IMR-90 (cell line): ENCODE measurements at regions not wholly inside any gene's neighbourhood (a gene's known extent, or its start where the extent isn't known, plus 50 kb on each side); places are given as distances from the start of the nearest gene placed in this dataset.

Experiments used
- ATAC-seq: fragments of 200-7000 bp; cut with Tn5 transposase; 2 replicates; pipeline ENCODE4 v1.9.1; 2020; ENCODE audit warnings: low read depth, mild to moderate bottlenecking, moderate library complexity
- BruUV-seq: library from RNA; stranded (reverse); fragments of 400-500 nt; replicated peaks from 2 replicates; lab custom pipeline; 2021; lab: Mats Ljungman, UMichigan
- CTCF ChIA-PET: fragments of 300-600 bp; formaldehyde crosslinking; extraction: SDS; loops from one replicate; lab custom pipeline; 2021; ENCODE audit warnings: antibody characterized with exemption; lab: Yijun Ruan, JAX
- POLR2A ChIA-PET: fragments of 300-600 bp; sonication (Branson Sonifier 250); formaldehyde crosslinking; loops from one replicate; lab custom pipeline; 2022; ENCODE audit warnings: antibody characterized with exemption; ENCODE audit not compliant: unreplicated experiment; lab: Charles Lee
- DNase-seq: peaks from one replicate; pipeline ENCODE4 v3.0.0; 2013
- H2AFZ ChIP-seq: replicated peaks from 2 replicates; pipeline ENCODE3; 2013; ENCODE audit warnings: low read length, mild to moderate bottlenecking; ENCODE audit not compliant: poor library complexity
- H2AK5ac ChIP-seq: 2 replicates; pipeline ENCODE4 v1.6.1; 2013; ENCODE audit warnings: low read depth, low read length, inconsistent platforms
- H2AK9ac ChIP-seq: replicated peaks from 2 replicates; pipeline ENCODE3; 2013; ENCODE audit warnings: mild to moderate bottlenecking, low read depth, low read length, moderate library complexity; ENCODE audit not compliant: poor library complexity
- H2BK120ac ChIP-seq: 2 replicates; pipeline ENCODE4 v1.6.1; 2013; ENCODE audit warnings: low read depth, low read length, inconsistent platforms
- H2BK15ac ChIP-seq: 3 replicates; pipeline ENCODE4 v1.6.1; 2013; ENCODE audit warnings: low read depth, low read length, inconsistent platforms
- H2BK20ac ChIP-seq: 2 replicates; pipeline ENCODE4 v1.6.1; 2013; ENCODE audit warnings: low read depth, mild to moderate bottlenecking, inconsistent platforms, low read length, moderate library complexity
- H2BK5ac ChIP-seq: 2 replicates; pipeline ENCODE4 v1.6.1; 2013; ENCODE audit warnings: mild to moderate bottlenecking, low read depth, low read length, inconsistent platforms; ENCODE audit not compliant: poor library complexity, severe bottlenecking
- H3K14ac ChIP-seq: replicated peaks from 2 replicates; pipeline ENCODE4 v1.6.1; 2013; ENCODE audit warnings: low read depth, low read length, inconsistent platforms
- H3K18ac ChIP-seq: 2 replicates; pipeline ENCODE4 v1.6.1; 2013; ENCODE audit warnings: low read depth, low read length, control low read depth
- H3K23ac ChIP-seq: 2 replicates; pipeline ENCODE4 v1.6.1; 2013; ENCODE audit warnings: low read depth, low read length, inconsistent platforms
- H3K27ac ChIP-seq: 2 replicates; pipeline ENCODE4 v1.5.1; 2013; ENCODE audit warnings: mild to moderate bottlenecking, control low read depth, low read length; ENCODE audit not compliant: insufficient read depth
- H3K27me3 ChIP-seq: 2 replicates; pipeline ENCODE4 v1.6.1; 2013; ENCODE audit warnings: low read length; ENCODE audit not compliant: control insufficient read depth, insufficient read depth
- H3K36me3 ChIP-seq: 2 replicates; pipeline ENCODE4 v1.6.1; 2013; ENCODE audit warnings: low read length, mixed read lengths; ENCODE audit not compliant: control insufficient read depth, insufficient read depth
- H3K4ac ChIP-seq: 2 replicates; pipeline ENCODE4 v1.6.1; 2013; ENCODE audit warnings: low read depth, low read length, inconsistent platforms
- H3K4me1 ChIP-seq: 2 replicates; pipeline ENCODE4 v1.6.1; 2013; ENCODE audit warnings: low read length, mixed read lengths; ENCODE audit not compliant: control insufficient read depth, insufficient read depth
- H3K4me2 ChIP-seq: 2 replicates; pipeline ENCODE4 v1.6.1; 2013; ENCODE audit warnings: low read depth, mild to moderate bottlenecking, control low read depth, low read length, moderate library complexity
- H3K4me3 ChIP-seq: 2 replicates; pipeline ENCODE4 v1.5.1; 2013; ENCODE audit warnings: low read depth, mild to moderate bottlenecking, control low read depth, low read length, moderate library complexity; ENCODE audit not compliant: insufficient read depth
- H3K56ac ChIP-seq: 2 replicates; pipeline ENCODE4 v1.6.1; 2013; ENCODE audit warnings: low read length, inconsistent platforms; ENCODE audit not compliant: insufficient read depth; ENCODE audit errors: extremely low read depth
- H3K79me1 ChIP-seq, 2 experiments: 2 replicates each; pipeline ENCODE4 v1.6.1; 2013; ENCODE audit warnings: low read length in 2 of 2, inconsistent platforms in 1 of 2, low read depth in 1 of 2
- H3K9ac ChIP-seq: 2 replicates; pipeline ENCODE4 v1.6.1; 2013; ENCODE audit warnings: low read depth, low read length, control low read depth
- H3K9me1 ChIP-seq: 2 replicates; pipeline ENCODE4 v1.6.1; 2013; ENCODE audit warnings: low read length, inconsistent platforms; ENCODE audit not compliant: insufficient read depth
- H3K9me3 ChIP-seq: 2 replicates; pipeline ENCODE4 v1.6.1; 2013; ENCODE audit warnings: low read length; ENCODE audit not compliant: control insufficient read depth, insufficient read depth
- H4K20me1 ChIP-seq: 2 replicates; pipeline ENCODE4 v1.6.1; 2013; ENCODE audit warnings: low read length, inconsistent platforms; ENCODE audit not compliant: insufficient read depth
- H4K5ac ChIP-seq: 2 replicates; pipeline ENCODE4 v1.6.1; 2013; ENCODE audit warnings: mild to moderate bottlenecking, low read depth, low read length, control low read depth
- H4K8ac ChIP-seq, 2 experiments: 2 replicates each; pipeline ENCODE4 v1.6.1; 2013; ENCODE audit warnings: low read depth in 2 of 2, low read length in 2 of 2, control low read depth in 1 of 2, inconsistent platforms in 1 of 2
- H4K91ac ChIP-seq: 2 replicates; pipeline ENCODE4 v1.6.1; 2013; ENCODE audit warnings: low read depth, low read length, inconsistent platforms; ENCODE audit not compliant: insufficient read depth
- BHLHE40 ChIP-seq: fragments of 150-350 bp; IDR thresholded peaks from 2 replicates; pipeline ENCODE4 v1.6.1; 2016; ENCODE audit warnings: mild to moderate bottlenecking, low read depth, low read length
- CHD1 ChIP-seq: IDR thresholded peaks from 2 replicates; pipeline ENCODE4 v1.6.1; 2012; ENCODE audit warnings: low read depth, low read length, improper control_type of control experiment
- FOS ChIP-seq: fragments of 150-350 bp; IDR thresholded peaks from 2 replicates; pipeline ENCODE4 v1.6.1; 2016; ENCODE audit warnings: low read depth, low read length
- MAFK ChIP-seq: IDR thresholded peaks from 2 replicates; pipeline ENCODE4 v1.6.1; 2012; ENCODE audit warnings: low read depth, low read length, improper control_type of control experiment
- MAZ ChIP-seq: IDR thresholded peaks from 2 replicates; pipeline ENCODE4 v1.6.1; 2012; ENCODE audit warnings: low read depth, mild to moderate bottlenecking, low read length, improper control_type of control experiment, moderate library complexity, borderline replicate concordance
- NFE2L2 ChIP-seq: fragments of 150-350 bp; IDR thresholded peaks from 2 replicates; pipeline ENCODE4 v1.6.1; 2016; ENCODE audit warnings: low read depth, mild to moderate bottlenecking, low read length
- POLR2A ChIP-seq: IDR thresholded peaks from 2 replicates; pipeline ENCODE4 v1.6.1; 2012; ENCODE audit warnings: mild to moderate bottlenecking, low read depth, low read length
- RAD21 ChIP-seq: IDR thresholded peaks from 2 replicates; pipeline ENCODE4 v1.6.1; 2012; ENCODE audit warnings: low read length, improper control_type of control experiment
- RCOR1 ChIP-seq: IDR thresholded peaks from 2 replicates; pipeline ENCODE4 v1.6.1; 2012; ENCODE audit warnings: mild to moderate bottlenecking, low read length, improper control_type of control experiment; ENCODE audit not compliant: insufficient replicate concordance
- RFX5 ChIP-seq: IDR thresholded peaks from 2 replicates; pipeline ENCODE4 v1.8.0; 2012; ENCODE audit warnings: low read depth, mild to moderate bottlenecking, low read length, moderate library complexity
- SMC3 ChIP-seq: fragments of 150-350 bp; IDR thresholded peaks from 2 replicates; pipeline ENCODE4 v1.6.1; 2016; ENCODE audit warnings: low read depth, mild to moderate bottlenecking, antibody characterized with exemption, low read length, moderate library complexity
- WGBS, 2 experiments: methylation state at CpG; one replicate each; pipeline versions ENCODE4 v1.1.5 to v1.1.7; 2013; ENCODE audit warnings: missing lambda C conversion rate in 2 of 2; ENCODE audit not compliant: insufficient read length in 1 of 2; ENCODE audit errors: extremely low coverage in 2 of 2; 5-methylcytosine and 5-hydroxymethylcytosine counted together
- dilution Hi-C: fragments of 300-500 bp; cut with HindIII; formaldehyde crosslinking; loops from one replicate; pipeline ENCODE4 v1.14.3; 2018; ENCODE audit warnings: low sequenced_read_pairs; ENCODE audit not compliant: unreplicated experiment
- in situ Hi-C: fragments of 300-500 bp; cut with MboI; formaldehyde crosslinking; loops from 3 replicates; pipeline ENCODE4 v1.14.3; 2019; ENCODE audit warnings: low sequenced_read_pairs, inconsistent platforms, mixed read lengths
- intact Hi-C: fragments of 100-400 bp; cut with micrococcal nuclease; formaldehyde crosslinking; loops from 2 replicates; pipeline ENCODE4 v1.10.0; 2022
- TF ChIP-seq, protein P1 (sequence below): conservative IDR thresholded peaks from 2 replicates; pipeline ENCODE4 v1.5.1; 2012; ENCODE audit warnings: mild to moderate bottlenecking, low read depth, low read length, improper control_type of control experiment

DNA sequence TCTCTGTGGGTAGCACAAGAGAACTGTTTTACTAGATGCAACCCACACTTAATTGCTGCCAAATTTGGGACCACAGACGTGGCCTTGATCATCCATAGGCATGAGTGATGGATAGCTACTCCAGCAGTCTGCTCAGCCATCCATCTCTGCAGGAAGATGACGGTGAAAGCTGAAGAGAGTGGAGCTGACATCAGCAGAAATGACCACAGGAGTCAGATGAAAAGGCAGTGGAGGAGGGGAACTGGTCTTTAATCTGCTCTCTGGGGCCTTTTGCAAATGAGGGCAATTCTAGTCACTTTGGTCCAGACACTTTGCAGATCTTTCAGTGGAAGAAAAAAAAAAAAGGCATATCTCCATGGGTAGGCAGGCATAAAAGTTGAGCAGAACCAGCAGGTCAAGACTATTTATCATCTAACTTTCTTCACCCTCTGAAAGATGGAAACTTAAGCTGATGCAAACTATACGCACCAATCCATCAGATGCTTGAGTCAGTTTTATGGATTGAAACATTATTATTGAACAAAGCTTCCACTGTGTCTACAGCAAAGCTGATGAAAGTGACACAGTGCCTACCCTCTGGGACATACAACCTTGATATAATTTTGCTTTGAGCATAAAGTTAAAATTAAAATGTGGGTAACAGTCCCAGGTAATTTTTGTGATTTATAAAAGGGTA is 281.6 kb upstream of the OBI1 start:
- H3K27ac ChIP-seq, result no peak overlapping the region
- in situ Hi-C loops (no loop called here), intact Hi-C loops (no loop called here), dilution Hi-C loops (no loop called here)
- no peak overlapping the region for H2BK5ac ChIP-seq
- no peak overlapping the region for H3K18ac ChIP-seq
- no peak overlapping the region for H2AK5ac ChIP-seq
- H3K56ac ChIP-seq, result no peak overlapping the region
- no TSS peak for BruUV-seq
- POLR2A ChIA-PET, result no interaction called here
- H3K4me3 ChIP-seq, result no peak overlapping the region
- no peaks in the 10 kb centered on the region for H3K27me3 ChIP-seq
- no peak overlapping the region for H3K4ac ChIP-seq
- H3K79me1 ChIP-seq, result no peaks in the 10 kb centered on the region
- no peaks in the 10 kb centered on the region for H3K9me1 ChIP-seq
- no peak overlapping the region for H2BK15ac ChIP-seq
- no peaks in the 10 kb centered on the region for H4K20me1 ChIP-seq
- no peak overlapping the region for H4K8ac ChIP-seq
- no peaks in the 10 kb centered on the region for H3K4me1 ChIP-seq
- H3K4me2 ChIP-seq, result no peak overlapping the region
- H4K91ac ChIP-seq, result no peak overlapping the region
- CTCF ChIA-PET, result no interaction called here
- no peak overlapping the region for H3K9ac ChIP-seq
- peaks cover 3% of the 10 kb centered on the region; the same call in 1 of the 2 replicates for H3K9me3 ChIP-seq
- TF ChIP-seq RCOR1 (no peak), POLR2A (no peak), FOS (no peak), BHLHE40 (no peak), SMC3 (no peak), NFE2L2 (no peak), CHD1 (no peak), RAD21 (no peak), MAZ (no peak), MAFK (no peak; the same call in 1 of the 2 replicates), RFX5 (no peak)
- TF ChIP-seq, protein P1, sequence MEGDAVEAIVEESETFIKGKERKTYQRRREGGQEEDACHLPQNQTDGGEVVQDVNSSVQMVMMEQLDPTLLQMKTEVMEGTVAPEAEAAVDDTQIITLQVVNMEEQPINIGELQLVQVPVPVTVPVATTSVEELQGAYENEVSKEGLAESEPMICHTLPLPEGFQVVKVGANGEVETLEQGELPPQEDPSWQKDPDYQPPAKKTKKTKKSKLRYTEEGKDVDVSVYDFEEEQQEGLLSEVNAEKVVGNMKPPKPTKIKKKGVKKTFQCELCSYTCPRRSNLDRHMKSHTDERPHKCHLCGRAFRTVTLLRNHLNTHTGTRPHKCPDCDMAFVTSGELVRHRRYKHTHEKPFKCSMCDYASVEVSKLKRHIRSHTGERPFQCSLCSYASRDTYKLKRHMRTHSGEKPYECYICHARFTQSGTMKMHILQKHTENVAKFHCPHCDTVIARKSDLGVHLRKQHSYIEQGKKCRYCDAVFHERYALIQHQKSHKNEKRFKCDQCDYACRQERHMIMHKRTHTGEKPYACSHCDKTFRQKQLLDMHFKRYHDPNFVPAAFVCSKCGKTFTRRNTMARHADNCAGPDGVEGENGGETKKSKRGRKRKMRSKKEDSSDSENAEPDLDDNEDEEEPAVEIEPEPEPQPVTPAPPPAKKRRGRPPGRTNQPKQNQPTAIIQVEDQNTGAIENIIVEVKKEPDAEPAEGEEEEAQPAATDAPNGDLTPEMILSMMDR, result no peak
- no peak for ATAC-seq
- no peak overlapping the region for H4K5ac ChIP-seq
- no peak overlapping the region for H2AFZ ChIP-seq
- WGBS, 2 experiments, result no CpG with 5 or more reads among the region's 3 CpGs
- DNase-seq, result no peak
- H3K36me3 ChIP-seq, result no peaks in the 10 kb centered on the region
- no peak overlapping the region for H2BK120ac ChIP-seq
- H2AK9ac ChIP-seq, result no peak overlapping the region
- H3K14ac ChIP-seq, result no peak overlapping the region
- H3K23ac ChIP-seq, result no peak overlapping the region
- H2BK20ac ChIP-seq, result no peak overlapping the region
